Keratinocyte (primary cell): ENCODE measurements at regions not wholly inside any gene's neighbourhood (a gene's known extent, or its start where the extent isn't known, plus 50 kb on each side); places are given as distances from the start of the nearest gene placed in this dataset.

Experiments
- DNase-seq: peaks from one replicate; pipeline ENCODE4 v3.0.0-alpha.2; 2011; ENCODE audit warnings: low read depth, missing footprints, low spot score
- FAIRE-seq: peaks from 2 replicates; lab custom pipeline; 2011; peaks lifted over from hg19 to GRCh38; lab: Jason Lieb, UNC
- H2AFZ ChIP-seq: 2 replicates; pipeline ENCODE4 v1.6.0; 2012; ENCODE audit warnings: low read length, control low read depth, inconsistent platforms; ENCODE audit not compliant: control insufficient read depth
- H3K27ac ChIP-seq: 2 replicates; pipeline ENCODE4 v1.5.1; 2011; ENCODE audit warnings: low read length; ENCODE audit not compliant: control insufficient read depth, insufficient read depth
- H3K27me3 ChIP-seq: 3 replicates; pipeline ENCODE4 v1.6.0; 2011; ENCODE audit warnings: low read length; ENCODE audit not compliant: control insufficient read depth, insufficient read depth; ENCODE audit errors: extremely low read depth
- H3K36me3 ChIP-seq, 2 experiments: 2 replicates in 1 of 2; 3 replicates in 1 of 2; pipeline ENCODE4 v1.5.1; 2011; ENCODE audit warnings: low read length in 2 of 2, mild to moderate bottlenecking in 1 of 2; ENCODE audit not compliant: control insufficient read depth in 2 of 2, insufficient read depth in 2 of 2; ENCODE audit errors: extremely low read depth in 1 of 2
- H3K4me1 ChIP-seq: 3 replicates; pipeline ENCODE4 v1.5.1; 2011; ENCODE audit warnings: low read length; ENCODE audit not compliant: control insufficient read depth, insufficient read depth; ENCODE audit errors: extremely low read depth
- H3K4me2 ChIP-seq: 3 replicates; pipeline ENCODE4 v1.6.0; 2011; ENCODE audit warnings: low read depth, low read length; ENCODE audit not compliant: control insufficient read depth, insufficient read depth; ENCODE audit errors: extremely low read depth
- H3K4me3 ChIP-seq, 3 experiments: fragments of 200-600 bp in 1 of 3; sonication (generic) in 1 of 3; 2 replicates in 2 of 3; 3 replicates in 1 of 3; pipeline ENCODE4 v1.5.1; 2011 to 2016; ENCODE audit warnings: low read length in 3 of 3, mild to moderate bottlenecking in 3 of 3, control low read depth in 2 of 3, inconsistent platforms in 1 of 3, low read depth in 1 of 3, mixed read lengths in 1 of 3, mixed run types in 1 of 3, moderate library complexity in 1 of 3; ENCODE audit not compliant: control insufficient read depth in 2 of 3, insufficient read depth in 2 of 3; ENCODE audit errors: extremely low read depth in 1 of 3
- H3K79me2 ChIP-seq: 2 replicates; pipeline ENCODE4 v1.6.0; 2012; ENCODE audit warnings: low read length; ENCODE audit not compliant: control insufficient read depth, insufficient read depth
- H3K9ac ChIP-seq: 3 replicates; pipeline ENCODE4 v1.6.0; 2011; ENCODE audit warnings: low read length; ENCODE audit not compliant: control insufficient read depth, insufficient read depth; ENCODE audit errors: extremely low read depth
- H3K9me1 ChIP-seq: 3 replicates; pipeline ENCODE4 v1.6.0; 2011; ENCODE audit warnings: low read length; ENCODE audit not compliant: control insufficient read depth, insufficient read depth; ENCODE audit errors: extremely low read depth
- H3K9me3 ChIP-seq: 2 replicates; pipeline ENCODE4 v1.5.1; 2012; ENCODE audit warnings: low read depth, low read length; ENCODE audit not compliant: control insufficient read depth
- H4K20me1 ChIP-seq: 3 replicates; pipeline ENCODE4 v1.6.0; 2011; ENCODE audit warnings: low read length; ENCODE audit not compliant: control insufficient read depth, insufficient read depth; ENCODE audit errors: extremely low read depth
- EZH2 ChIP-seq: IDR thresholded peaks from one replicate; pipeline ENCODE4 v1.6.1; 2012; ENCODE audit warnings: inconsistent platforms, mild to moderate bottlenecking, low read length, moderate library complexity
- dilution Hi-C: fragments of 300-500 bp; cut with MboI; formaldehyde crosslinking; loops from one replicate; pipeline ENCODE4 v1.7.0; 2020; ENCODE audit warnings: low sequenced_read_pairs; ENCODE audit not compliant: extremely low pct_ligation_motif_present
- TF ChIP-seq, protein P1 (sequence below), 3 experiments: IDR thresholded peaks in 1 of 3; conservative IDR thresholded peaks in 1 of 3; optimal IDR thresholded peaks in 1 of 3; 2 replicates in 2 of 3; 3 replicates in 1 of 3; pipeline versions ENCODE3 to v1.5.1; 2011; ENCODE audit warnings: low read length in 3 of 3, mild to moderate bottlenecking in 3 of 3, moderate library complexity in 2 of 3, control low read depth in 1 of 3, inconsistent platforms in 1 of 3; ENCODE audit not compliant: insufficient read depth in 2 of 3; ENCODE audit errors: extremely low read depth in 1 of 3

DNA sequence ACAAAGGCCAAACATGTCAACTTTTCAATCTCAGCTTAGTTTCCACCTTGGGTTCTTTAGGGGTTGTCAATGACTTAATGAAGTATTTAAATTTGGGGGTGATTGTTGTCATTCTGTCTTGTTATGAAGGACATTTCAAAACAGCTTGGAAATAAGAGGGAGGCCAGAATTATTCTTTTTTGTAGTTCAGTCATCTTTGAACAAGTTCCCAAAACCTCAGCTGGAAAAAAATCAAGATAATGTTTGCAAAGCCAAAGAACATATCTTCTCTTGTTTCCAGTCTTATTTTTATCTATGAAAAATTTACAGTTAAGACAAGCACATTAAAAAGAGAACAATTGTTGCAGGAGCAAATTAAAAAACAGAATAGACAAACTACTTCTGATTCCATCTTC is 612.8 kb downstream of the INSC start:
- dilution Hi-C loops: no loop called here
- FAIRE-seq: no peak
- no peaks in the 10 kb centered on the region for H3K79me2 ChIP-seq

DNA sequence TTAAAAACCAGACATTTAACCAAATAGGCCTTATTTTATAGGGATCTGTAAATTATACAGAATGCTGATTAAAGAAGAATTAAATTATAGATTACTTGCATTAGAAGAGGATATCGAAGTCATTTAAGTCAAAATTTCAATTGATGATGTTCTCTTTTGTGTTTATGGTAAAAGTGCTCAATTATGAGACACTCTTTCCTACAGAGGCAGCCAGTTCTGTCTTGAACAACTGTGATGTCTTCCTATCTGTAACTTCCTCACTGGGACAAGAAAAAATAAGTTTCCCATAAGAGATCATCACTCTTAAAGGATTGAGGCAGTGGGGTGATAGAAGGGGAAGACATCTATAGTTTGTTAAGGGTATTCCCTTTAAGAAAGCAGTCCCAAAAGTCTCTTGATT is 613.5 kb downstream of the INSC start:
- H3K79me2 ChIP-seq: no peaks in the 10 kb centered on the region
- TF ChIP-seq, protein P1, sequence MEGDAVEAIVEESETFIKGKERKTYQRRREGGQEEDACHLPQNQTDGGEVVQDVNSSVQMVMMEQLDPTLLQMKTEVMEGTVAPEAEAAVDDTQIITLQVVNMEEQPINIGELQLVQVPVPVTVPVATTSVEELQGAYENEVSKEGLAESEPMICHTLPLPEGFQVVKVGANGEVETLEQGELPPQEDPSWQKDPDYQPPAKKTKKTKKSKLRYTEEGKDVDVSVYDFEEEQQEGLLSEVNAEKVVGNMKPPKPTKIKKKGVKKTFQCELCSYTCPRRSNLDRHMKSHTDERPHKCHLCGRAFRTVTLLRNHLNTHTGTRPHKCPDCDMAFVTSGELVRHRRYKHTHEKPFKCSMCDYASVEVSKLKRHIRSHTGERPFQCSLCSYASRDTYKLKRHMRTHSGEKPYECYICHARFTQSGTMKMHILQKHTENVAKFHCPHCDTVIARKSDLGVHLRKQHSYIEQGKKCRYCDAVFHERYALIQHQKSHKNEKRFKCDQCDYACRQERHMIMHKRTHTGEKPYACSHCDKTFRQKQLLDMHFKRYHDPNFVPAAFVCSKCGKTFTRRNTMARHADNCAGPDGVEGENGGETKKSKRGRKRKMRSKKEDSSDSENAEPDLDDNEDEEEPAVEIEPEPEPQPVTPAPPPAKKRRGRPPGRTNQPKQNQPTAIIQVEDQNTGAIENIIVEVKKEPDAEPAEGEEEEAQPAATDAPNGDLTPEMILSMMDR (optimal IDR thresholded peaks at IDR 0.05 in 1 of 3, IDR thresholded peaks at IDR 0.05 in 1 of 3, conservative IDR thresholded peaks at IDR 0.05 in 1 of 3; ENCODE audit: extremely low read depth in 1 of 3, insufficient read depth in 2 of 3, low read length in 3 of 3): no peak
- no peak for TF ChIP-seq EZH2
- no peak overlapping the region for H3K4me3 ChIP-seq
- FAIRE-seq: no peak
- H3K9me3 ChIP-seq: no peaks in the 10 kb centered on the region
- H3K4me2 ChIP-seq: no peak overlapping the region
- dilution Hi-C loops: no loop called here
- no peaks in the 10 kb centered on the region for H4K20me1 ChIP-seq
- no peaks in the 10 kb centered on the region for H3K9me1 ChIP-seq
- no peaks in the 10 kb centered on the region for H3K4me1 ChIP-seq
- no peak overlapping the region for H3K27ac ChIP-seq
- no peak overlapping the region for H3K9ac ChIP-seq
- DNase-seq: no peak
- no peak overlapping the region for H2AFZ ChIP-seq
- H3K36me3 ChIP-seq: no peaks in the 10 kb centered on the region
- no peaks in the 10 kb centered on the region for H3K27me3 ChIP-seq

More for the DNA sequence above, 612.8 kb downstream of the INSC start:
- Histone ChIP-seq H3K27me3 (no peaks in the 10 kb centered on the region), H2AFZ (no peak overlapping the region), H3K9me3 (no peaks in the 10 kb centered on the region), H3K4me3 (no peak overlapping the region), H3K4me2 (no peak overlapping the region), H3K36me3 (no peaks in the 10 kb centered on the region), H4K20me1 (no peaks in the 10 kb centered on the region), H3K9ac (no peak overlapping the region), H3K27ac (no peak overlapping the region), H3K9me1 (no peaks in the 10 kb centered on the region), H3K4me1 (no peaks in the 10 kb centered on the region)
- DNase-seq: no peak
- TF ChIP-seq, protein P1 (optimal IDR thresholded peaks at IDR 0.05 in 1 of 3, IDR thresholded peaks at IDR 0.05 in 1 of 3, conservative IDR thresholded peaks at IDR 0.05 in 1 of 3; ENCODE audit: extremely low read depth in 1 of 3, insufficient read depth in 2 of 3, low read length in 3 of 3): no peak
- no peak for TF ChIP-seq EZH2
